ENCODE measurements at regions not wholly inside any gene's neighbourhood (a gene's known extent, or its start where the extent isn't known, plus 50 kb on each side); places are given as distances from the start of the nearest gene placed in this dataset.

- peak; percentile 90 for TF ChIP-seq POLR2A (IDR thresholded peaks at IDR 0.05; ENCODE audit: low read depth)
- TF ChIP-seq EP300 (IDR thresholded peaks at IDR 0.05), result no peak
- TF ChIP-seq, protein P1, sequence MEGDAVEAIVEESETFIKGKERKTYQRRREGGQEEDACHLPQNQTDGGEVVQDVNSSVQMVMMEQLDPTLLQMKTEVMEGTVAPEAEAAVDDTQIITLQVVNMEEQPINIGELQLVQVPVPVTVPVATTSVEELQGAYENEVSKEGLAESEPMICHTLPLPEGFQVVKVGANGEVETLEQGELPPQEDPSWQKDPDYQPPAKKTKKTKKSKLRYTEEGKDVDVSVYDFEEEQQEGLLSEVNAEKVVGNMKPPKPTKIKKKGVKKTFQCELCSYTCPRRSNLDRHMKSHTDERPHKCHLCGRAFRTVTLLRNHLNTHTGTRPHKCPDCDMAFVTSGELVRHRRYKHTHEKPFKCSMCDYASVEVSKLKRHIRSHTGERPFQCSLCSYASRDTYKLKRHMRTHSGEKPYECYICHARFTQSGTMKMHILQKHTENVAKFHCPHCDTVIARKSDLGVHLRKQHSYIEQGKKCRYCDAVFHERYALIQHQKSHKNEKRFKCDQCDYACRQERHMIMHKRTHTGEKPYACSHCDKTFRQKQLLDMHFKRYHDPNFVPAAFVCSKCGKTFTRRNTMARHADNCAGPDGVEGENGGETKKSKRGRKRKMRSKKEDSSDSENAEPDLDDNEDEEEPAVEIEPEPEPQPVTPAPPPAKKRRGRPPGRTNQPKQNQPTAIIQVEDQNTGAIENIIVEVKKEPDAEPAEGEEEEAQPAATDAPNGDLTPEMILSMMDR (IDR thresholded peaks at IDR 0.05), result no peak
Measured at GRCh38 chr1:65066766-65067490, 81.1 kb upstream of the AK4 start.
